AG09309 (cell line): ENCODE measurements at regions not wholly inside any gene's neighbourhood (a gene's known extent, or its start where the extent isn't known, plus 50 kb on each side); places are given as distances from the start of the nearest gene placed in this dataset.

Experiments used
- DNase-seq: peaks from one replicate; pipeline ENCODE4 v3.0.0-alpha.2; 2010; ENCODE audit warnings: low read depth
- H3K4me3 ChIP-seq: 2 replicates; pipeline ENCODE4 v1.5.1; 2011; ENCODE audit warnings: mild to moderate bottlenecking, low read depth, low read length, moderate library complexity; ENCODE audit not compliant: control insufficient read depth
- TF ChIP-seq, protein P1 (sequence below): IDR thresholded peaks from 2 replicates; pipeline ENCODE4 v1.5.1; 2011; ENCODE audit warnings: mild to moderate bottlenecking, low read depth, low read length, inconsistent platforms; ENCODE audit not compliant: insufficient read depth, control insufficient read depth; ENCODE audit errors: missing control alignments

DNA sequence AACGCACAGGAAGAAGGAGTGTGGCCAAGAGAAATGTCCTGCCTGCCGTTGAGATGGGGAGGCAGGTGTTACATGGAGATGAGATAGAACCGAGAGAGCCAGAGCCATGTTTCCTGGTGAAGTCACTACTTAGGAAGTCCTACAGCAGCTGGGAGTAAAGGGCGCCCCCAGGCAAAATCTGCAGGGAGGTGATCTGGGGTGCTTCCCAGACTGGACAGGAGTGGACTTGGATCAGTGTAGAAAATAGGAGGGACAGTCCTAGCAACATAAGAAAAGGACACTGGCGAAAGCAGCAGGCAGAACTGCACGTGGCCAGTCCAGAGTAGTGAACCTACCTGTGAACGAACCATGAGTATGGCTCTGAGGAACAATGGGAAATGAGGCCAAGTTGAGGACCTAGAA, 85.3 kb downstream of the CD164 start:
- TF ChIP-seq, protein P1, sequence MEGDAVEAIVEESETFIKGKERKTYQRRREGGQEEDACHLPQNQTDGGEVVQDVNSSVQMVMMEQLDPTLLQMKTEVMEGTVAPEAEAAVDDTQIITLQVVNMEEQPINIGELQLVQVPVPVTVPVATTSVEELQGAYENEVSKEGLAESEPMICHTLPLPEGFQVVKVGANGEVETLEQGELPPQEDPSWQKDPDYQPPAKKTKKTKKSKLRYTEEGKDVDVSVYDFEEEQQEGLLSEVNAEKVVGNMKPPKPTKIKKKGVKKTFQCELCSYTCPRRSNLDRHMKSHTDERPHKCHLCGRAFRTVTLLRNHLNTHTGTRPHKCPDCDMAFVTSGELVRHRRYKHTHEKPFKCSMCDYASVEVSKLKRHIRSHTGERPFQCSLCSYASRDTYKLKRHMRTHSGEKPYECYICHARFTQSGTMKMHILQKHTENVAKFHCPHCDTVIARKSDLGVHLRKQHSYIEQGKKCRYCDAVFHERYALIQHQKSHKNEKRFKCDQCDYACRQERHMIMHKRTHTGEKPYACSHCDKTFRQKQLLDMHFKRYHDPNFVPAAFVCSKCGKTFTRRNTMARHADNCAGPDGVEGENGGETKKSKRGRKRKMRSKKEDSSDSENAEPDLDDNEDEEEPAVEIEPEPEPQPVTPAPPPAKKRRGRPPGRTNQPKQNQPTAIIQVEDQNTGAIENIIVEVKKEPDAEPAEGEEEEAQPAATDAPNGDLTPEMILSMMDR: no peak
- no peak for DNase-seq
- H3K4me3 ChIP-seq: no peak overlapping the region

DNA sequence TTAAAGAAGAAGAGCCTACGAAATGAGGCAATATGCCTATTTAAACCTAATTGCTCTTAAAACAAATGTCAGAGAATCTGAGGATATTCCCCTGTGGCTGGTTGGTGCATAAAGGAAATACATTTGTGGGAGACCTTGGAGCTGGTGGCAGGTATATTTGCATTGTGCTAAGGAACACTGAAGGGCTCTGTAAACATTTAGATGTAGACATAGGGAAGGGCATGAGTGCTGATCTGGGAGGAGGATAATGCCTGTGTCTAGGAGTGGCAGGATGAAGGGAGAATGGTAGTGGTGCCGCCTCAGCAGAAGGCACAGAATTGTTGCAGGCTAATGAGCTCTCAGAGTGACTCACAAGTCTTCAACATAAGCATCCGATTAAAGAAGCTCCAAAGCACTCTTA, 85.8 kb downstream of the CD164 start:
- TF ChIP-seq, protein P1: no peak
- H3K4me3 ChIP-seq: no peak overlapping the region
- DNase-seq: no peak

DNA sequence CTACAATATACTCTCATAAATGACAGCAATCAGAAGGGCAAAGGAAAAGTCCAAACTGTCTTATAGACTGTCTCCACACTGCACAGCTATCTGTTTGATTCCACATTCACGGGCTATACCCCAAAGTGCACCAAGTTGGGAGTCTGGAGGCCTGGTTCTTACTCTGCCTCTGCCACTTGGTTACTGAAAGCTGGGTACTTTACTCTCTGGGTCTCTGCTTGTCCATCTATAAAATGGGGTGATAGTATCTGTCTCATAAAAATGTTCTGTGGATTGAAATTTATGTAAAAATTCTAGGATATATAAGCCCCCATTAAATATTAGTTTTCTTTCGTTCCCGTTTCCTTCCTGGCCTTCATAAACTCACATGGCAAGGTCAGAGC, 86.5 kb downstream of the CD164 start:
- DNase-seq: no peak
- TF ChIP-seq, protein P1: no peak
- H3K4me3 ChIP-seq: no peak overlapping the region

DNA sequence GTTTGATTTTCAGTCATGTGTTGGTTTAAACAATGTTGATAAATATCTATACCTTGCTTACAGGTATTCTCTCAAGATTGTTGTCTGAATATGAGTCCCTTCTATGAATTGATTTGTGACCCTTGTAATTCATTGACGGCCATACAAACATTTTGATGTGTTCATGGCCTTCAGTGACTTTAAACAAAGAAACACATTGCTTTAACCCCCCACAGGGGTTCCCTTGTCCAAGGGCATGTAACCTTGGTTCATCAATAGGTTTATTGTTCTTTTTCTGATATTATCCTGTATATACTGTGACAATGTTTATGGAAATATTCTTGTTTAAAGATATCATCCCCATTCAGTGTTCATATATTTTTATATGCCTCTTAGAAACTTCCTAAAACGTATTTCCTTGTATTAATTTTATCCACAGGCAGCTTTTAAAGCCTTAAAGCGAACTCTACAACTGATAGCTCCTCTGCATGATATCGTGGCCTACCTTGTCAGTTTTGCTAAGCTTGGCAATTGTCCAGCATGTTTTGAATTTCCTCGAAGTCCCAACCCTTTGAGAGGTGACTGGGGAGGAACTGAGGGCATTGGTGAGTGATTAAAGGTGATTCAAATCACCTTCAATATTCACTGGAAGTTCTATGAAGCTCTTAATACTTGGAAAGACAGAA, 87.0 kb downstream of the CD164 start:
- H3K4me3 ChIP-seq: no peak overlapping the region
- DNase-seq: no peak
- TF ChIP-seq, protein P1: no peak

DNA sequence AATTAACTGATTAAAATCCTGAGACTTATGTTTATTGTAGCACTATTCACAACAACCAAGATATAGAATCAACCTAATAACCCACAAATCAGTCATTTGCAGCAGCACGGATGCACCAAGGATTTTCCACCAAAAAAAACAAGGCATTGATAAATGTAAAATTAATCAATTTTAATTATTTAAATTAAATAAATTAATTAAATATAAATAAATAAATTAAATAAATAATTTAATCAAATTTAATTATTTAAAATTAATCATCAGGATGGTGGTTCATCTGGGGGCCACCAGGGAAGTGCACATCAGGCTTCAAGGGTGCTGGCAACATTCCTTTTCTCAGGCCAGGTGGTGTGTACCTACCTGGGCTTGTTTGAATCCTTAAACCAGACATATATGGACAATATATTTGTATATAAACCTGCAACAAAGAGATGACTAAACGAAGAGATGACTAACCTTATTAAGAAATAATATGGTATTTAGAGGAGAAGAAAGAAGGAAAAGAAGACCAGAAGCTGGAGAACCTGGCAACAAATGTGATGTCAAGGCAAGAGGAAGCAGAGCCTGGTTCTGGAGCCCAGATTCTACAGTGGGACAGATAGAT, 89.2 kb downstream of the CD164 start:
- TF ChIP-seq, protein P1: no peak
- no peak for DNase-seq
- no peak overlapping the region for H3K4me3 ChIP-seq

DNA sequence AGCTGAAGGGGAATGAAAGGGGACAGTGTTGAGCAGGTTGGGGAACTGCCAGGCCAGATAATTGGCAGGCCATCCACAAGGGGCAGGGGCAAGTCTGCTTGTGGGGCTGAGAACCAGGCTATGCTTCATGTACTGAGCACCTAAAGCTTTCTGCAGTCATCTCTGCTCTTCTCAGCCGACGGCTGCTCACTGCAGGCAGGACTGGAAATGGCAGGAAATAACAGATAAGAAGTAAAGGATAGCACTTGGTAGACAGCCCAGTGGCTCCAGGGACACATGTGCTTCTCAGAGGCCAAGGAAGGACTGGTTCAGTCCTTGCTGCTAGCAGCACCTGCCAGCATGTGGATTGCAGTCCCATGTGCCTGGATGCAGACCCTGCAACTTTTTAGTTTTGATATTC, 89.8 kb downstream of the CD164 start:
- DNase-seq: no peak
- H3K4me3 ChIP-seq: no peak overlapping the region
- TF ChIP-seq, protein P1: no peak

DNA sequence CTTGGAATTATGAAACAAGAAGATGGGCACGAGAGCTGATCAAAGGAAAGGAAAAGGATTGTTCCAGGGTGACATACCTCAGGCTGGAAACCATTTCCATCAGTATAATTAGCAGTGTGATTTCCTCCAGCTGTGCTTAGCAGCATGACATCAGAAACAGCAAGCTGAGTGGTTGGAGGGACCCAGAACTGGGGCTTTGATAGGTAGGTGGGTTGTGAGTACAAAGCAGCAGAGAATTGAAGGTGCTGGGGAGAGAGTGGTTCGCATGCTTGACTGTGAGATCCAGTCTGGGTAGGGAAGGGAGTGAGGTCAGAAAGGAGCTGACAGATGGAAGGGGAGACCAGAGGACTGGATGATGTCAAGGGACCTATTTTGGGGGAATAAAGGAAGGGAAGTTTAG, 90.4 kb downstream of the CD164 start:
- no peak overlapping the region for H3K4me3 ChIP-seq
- no peak for DNase-seq
- TF ChIP-seq, protein P1: no peak
